ENCODE measurements at regions not wholly inside any gene's neighbourhood (a gene's known extent, or its start where the extent isn't known, plus 50 kb on each side); places are given as distances from the start of the nearest gene placed in this dataset.
"Not testable (repeated sequence)": the region's sequence is repeated elsewhere in the genome, so short reads cannot be mapped to it uniquely, and the experiment has no call there.

- H3K9me3 Mint-ChIP-seq; H3K27ac Mint-ChIP-seq; H3K27me3 ChIP-seq (ENCODE audit: insufficient read depth, low read length, poor library complexity, severe bottlenecking); H3K27me3 Mint-ChIP-seq; H3K36me3 Mint-ChIP-seq; CTCF ChIA-PET; H3K4me3 ChIP-seq (ENCODE audit: low read length); H3K4me3 Mint-ChIP-seq; DNase-seq; H3K9me3 ChIP-seq (ENCODE audit: low read length); H3K27ac ChIP-seq (ENCODE audit: low read depth, low read length); H3K4me1 ChIP-seq (ENCODE audit: insufficient read depth, low read length); H3K36me3 ChIP-seq (ENCODE audit: insufficient read depth, low read length); POLR2A ChIA-PET: not testable (repeated sequence)
- H3K4me1 Mint-ChIP-seq, result peaks cover 12 to 13% (median 12%) of the 10 kb centered on the region in 3 donors
Observed at GRCh38 chr10:70990156-70990555, 101.8 kb upstream of the PCBD1 start.

- H3K27ac ChIP-seq (ENCODE audit: low read depth, low read length), result no peak overlapping the region
- H3K4me1 ChIP-seq (ENCODE audit: insufficient read depth, low read length), result no peaks in the 10 kb centered on the region
- no peak overlapping the region for H3K27ac Mint-ChIP-seq
- H3K36me3 ChIP-seq (ENCODE audit: insufficient read depth, low read length), result no peaks in the 10 kb centered on the region
- no peaks in the 10 kb centered on the region for H3K9me3 Mint-ChIP-seq
- H3K9me3 ChIP-seq (ENCODE audit: low read length), result no peaks in the 10 kb centered on the region
- peaks cover 0 to 3% of the 10 kb centered on the region in 2 donors for H3K27me3 Mint-ChIP-seq
- H3K4me3 Mint-ChIP-seq, result no peak overlapping the region
- H3K36me3 Mint-ChIP-seq, result no peaks in the 10 kb centered on the region
- peaks cover 7 to 9% (median 7%) of the 10 kb centered on the region in 3 donors for H3K4me1 Mint-ChIP-seq
- no peaks in the 10 kb centered on the region for H3K27me3 ChIP-seq (ENCODE audit: insufficient read depth, low read length, poor library complexity, severe bottlenecking)
- DNase-seq, result no peak
- ChIA-PET CTCF (no interaction called here), POLR2A (no interaction called here)
- no peak overlapping the region for H3K4me3 ChIP-seq (ENCODE audit: low read length)
Observed at GRCh38 chr10:70990681-70991080, 102.3 kb upstream of the PCBD1 start.

- H3K4me1 ChIP-seq (ENCODE audit: insufficient read depth, low read length), result no peaks in the 10 kb centered on the region
- H3K9me3 ChIP-seq (ENCODE audit: low read length), result no peaks in the 10 kb centered on the region
Observed at GRCh38 chr10:70991140-70992124, 103.1 kb upstream of the PCBD1 start.

GRCh38 chr10:70992436-70992835 lies 104.1 kb upstream of the PCBD1 start:
- ChIA-PET CTCF (no interaction called here), POLR2A (no interaction called here)
- Histone ChIP-seq H3K27me3 (ENCODE audit: insufficient read depth, low read length, poor library complexity, severe bottlenecking) (no peaks in the 10 kb centered on the region), H3K27ac (ENCODE audit: low read depth, low read length) (no peak overlapping the region), H3K9me3 (ENCODE audit: low read length) (no peaks in the 10 kb centered on the region), H3K4me3 (ENCODE audit: low read length) (no peak overlapping the region), H3K36me3 (ENCODE audit: insufficient read depth, low read length) (no peaks in the 10 kb centered on the region), H3K4me1 (ENCODE audit: insufficient read depth, low read length) (no peaks in the 10 kb centered on the region)
- Mint-ChIP-seq H3K27me3 (peaks cover 9 to 15% of the 10 kb centered on the region in 2 donors), H3K4me1 (peaks cover 0 to 2% (median 0%) of the 10 kb centered on the region in 3 donors), H3K4me3 (no peak overlapping the region), H3K9me3 (no peaks in the 10 kb centered on the region), H3K36me3 (peaks cover 0 to 1% (median 0%) of the 10 kb centered on the region in 3 donors), H3K27ac (no peak overlapping the region)
- no peak for DNase-seq

More at GRCh38 chr10:70991140-70992124, 103.1 kb upstream of the PCBD1 start:
- Mint-ChIP-seq H3K27ac (no peak overlapping the region), H3K27me3 (peaks cover 5 to 7% of the 10 kb centered on the region in 2 donors), H3K4me3 (no peak overlapping the region), H3K9me3 (no peaks in the 10 kb centered on the region), H3K4me1 (peaks cover 0 to 2% (median 0%) of the 10 kb centered on the region in 3 donors), H3K36me3 (peaks cover 0 to 1% (median 0%) of the 10 kb centered on the region in 3 donors)
- no peak overlapping the region for H3K4me3 ChIP-seq (ENCODE audit: low read length)
- no peaks in the 10 kb centered on the region for H3K27me3 ChIP-seq (ENCODE audit: insufficient read depth, low read length, poor library complexity, severe bottlenecking)
- POLR2A ChIA-PET, result no interaction called here
- CTCF ChIA-PET, result no interaction called here
- H3K27ac ChIP-seq (ENCODE audit: low read depth, low read length), result no peak overlapping the region
- H3K36me3 ChIP-seq (ENCODE audit: insufficient read depth, low read length), result no peaks in the 10 kb centered on the region
- DNase-seq, result no peak

GRCh38 chr10:70993051-70993450 lies 104.7 kb upstream of the PCBD1 start:
- Mint-ChIP-seq H3K9me3 (no peaks in the 10 kb centered on the region), H3K36me3 (peaks cover 0 to 1% (median 0%) of the 10 kb centered on the region in 3 donors), H3K4me3 (no peak overlapping the region), H3K27ac (no peak overlapping the region), H3K4me1 (peaks cover 0 to 2% (median 0%) of the 10 kb centered on the region in 3 donors), H3K27me3 (peaks cover 11 to 16% of the 10 kb centered on the region in 2 donors)
- no peaks in the 10 kb centered on the region for H3K4me1 ChIP-seq (ENCODE audit: insufficient read depth, low read length)
- no peaks in the 10 kb centered on the region for H3K9me3 ChIP-seq (ENCODE audit: low read length)
- DNase-seq, result no peak
- no peaks in the 10 kb centered on the region for H3K36me3 ChIP-seq (ENCODE audit: insufficient read depth, low read length)
- ChIA-PET CTCF (no interaction called here), POLR2A (no interaction called here)
- no peak overlapping the region for H3K4me3 ChIP-seq (ENCODE audit: low read length)
- no peaks in the 10 kb centered on the region for H3K27me3 ChIP-seq (ENCODE audit: insufficient read depth, low read length, poor library complexity, severe bottlenecking)
- no peak overlapping the region for H3K27ac ChIP-seq (ENCODE audit: low read depth, low read length)

- no peaks in the 10 kb centered on the region for H3K4me1 Mint-ChIP-seq
- peak overlapping the region in 1 of 8 donors; percentile 38 for H3K27ac Mint-ChIP-seq
- peaks cover 0 to 3% (median 0%) of the 10 kb centered on the region in 3 donors for H3K36me3 Mint-ChIP-seq
- H3K4me3 Mint-ChIP-seq, result no peak overlapping the region
- peaks cover 0 to 2% (median 0%) of the 10 kb centered on the region in 5 donors for H3K9me3 Mint-ChIP-seq
- Histone ChIP-seq H3K27ac (ENCODE audit: low read depth, low read length) (no peak overlapping the region), H3K27me3 (ENCODE audit: insufficient read depth, low read length, poor library complexity, severe bottlenecking) (no peaks in the 10 kb centered on the region), H3K9me3 (ENCODE audit: low read length) (no peaks in the 10 kb centered on the region), H3K36me3 (ENCODE audit: insufficient read depth, low read length) (no peaks in the 10 kb centered on the region), H3K4me3 (ENCODE audit: low read length) (no peak overlapping the region), H3K4me1 (ENCODE audit: insufficient read depth, low read length) (no peaks in the 10 kb centered on the region)
- DNase-seq, result no peak
- ChIA-PET POLR2A (no interaction called here), CTCF (interaction anchor here (1.0 to 1.2 kb wide), 2 partner anchors 9 to 14 kb away, joined by 3 to 4 read pairs; no protein-coding TSS in a partner anchor)
- H3K27me3 Mint-ChIP-seq, result peaks cover 9 to 20% of the 10 kb centered on the region in 2 donors
Observed at GRCh38 chr10:70996549-70996948, 108.2 kb upstream of the PCBD1 start.

- ChIA-PET CTCF (no interaction called here), POLR2A (no interaction called here)
- no peak overlapping the region for H3K4me3 ChIP-seq (ENCODE audit: low read length)
- H3K27me3 ChIP-seq (ENCODE audit: insufficient read depth, low read length, poor library complexity, severe bottlenecking), result no peaks in the 10 kb centered on the region
- DNase-seq, result no peak
- H3K36me3 Mint-ChIP-seq, result peaks cover 0 to 3% (median 0%) of the 10 kb centered on the region in 3 donors
- peaks cover 9 to 20% of the 10 kb centered on the region in 2 donors for H3K27me3 Mint-ChIP-seq
- no peak overlapping the region for H3K27ac ChIP-seq (ENCODE audit: low read depth, low read length)
- H3K9me3 Mint-ChIP-seq, result peaks cover 0 to 2% (median 0%) of the 10 kb centered on the region in 5 donors
- no peaks in the 10 kb centered on the region for H3K9me3 ChIP-seq (ENCODE audit: low read length)
- H3K36me3 ChIP-seq (ENCODE audit: insufficient read depth, low read length), result no peaks in the 10 kb centered on the region
- no peak overlapping the region for H3K4me3 Mint-ChIP-seq
- H3K27ac Mint-ChIP-seq, result no peak overlapping the region
- H3K4me1 Mint-ChIP-seq, result no peaks in the 10 kb centered on the region
- no peaks in the 10 kb centered on the region for H3K4me1 ChIP-seq (ENCODE audit: insufficient read depth, low read length)
Observed at GRCh38 chr10:70997236-70997635, 108.9 kb upstream of the PCBD1 start.

GRCh38 chr10:70998086-70998485 lies 109.7 kb upstream of the PCBD1 start:
- Histone ChIP-seq H3K4me1 (ENCODE audit: insufficient read depth, low read length) (no peaks in the 10 kb centered on the region), H3K9me3 (ENCODE audit: low read length) (no peaks in the 10 kb centered on the region), H3K36me3 (ENCODE audit: insufficient read depth, low read length) (no peaks in the 10 kb centered on the region), H3K27ac (ENCODE audit: low read depth, low read length) (no peak overlapping the region), H3K4me3 (ENCODE audit: low read length) (no peak overlapping the region), H3K27me3 (ENCODE audit: insufficient read depth, low read length, poor library complexity, severe bottlenecking) (no peaks in the 10 kb centered on the region)
- Mint-ChIP-seq H3K4me1 (no peaks in the 10 kb centered on the region), H3K9me3 (peaks cover 0 to 2% (median 0%) of the 10 kb centered on the region in 5 donors), H3K4me3 (no peak overlapping the region), H3K27ac (no peak overlapping the region), H3K27me3 (peaks cover 9 to 26% of the 10 kb centered on the region in 2 donors), H3K36me3 (peaks cover 0 to 3% (median 0%) of the 10 kb centered on the region in 3 donors)
- CTCF ChIA-PET, result no interaction called here
- POLR2A ChIA-PET, result no interaction called here
- DNase-seq, result no peak

Data from CD8-positive, alpha-beta memory T cell (primary cell).